B cell (primary cell): ENCODE measurements at regions not wholly inside any gene's neighbourhood (a gene's known extent, or its start where the extent isn't known, plus 50 kb on each side); places are given as distances from the start of the nearest gene placed in this dataset.
"Not testable (repeated sequence)": the region's sequence is repeated elsewhere in the genome, so short reads cannot be mapped to it uniquely, and the experiment has no call there.

Source experiments
- ATAC-seq: fragments of 200-7000 bp; cut with Tn5 transposase; one replicate; pipeline ENCODE4 v1.10.0; 2021; ENCODE audit warnings: low read depth, mild to moderate bottlenecking, moderate number of reproducible peaks, moderate library complexity
- CTCF ChIA-PET: fragments of 350-600 bp; sonication (Branson Sonifier 250); formaldehyde crosslinking; loops from one replicate; lab custom pipeline; 2021; ENCODE audit warnings: antibody characterized with exemption, inconsistent platforms; lab: Charles Lee
- POLR2A ChIA-PET: fragments of 350-600 bp; sonication (Branson Sonifier 250); formaldehyde crosslinking; loops from one replicate; lab custom pipeline; 2021; ENCODE audit warnings: antibody characterized with exemption; lab: Charles Lee
- DNase-seq: peaks from one replicate; pipeline ENCODE4 v3.0.0; 2013
- H2AFZ ChIP-seq: 2 replicates; pipeline ENCODE4 v1.6.1; 2012; ENCODE audit warnings: mild to moderate bottlenecking, low read depth, low read length; ENCODE audit not compliant: insufficient read depth, poor library complexity, severe bottlenecking
- H3K27ac ChIP-seq, 2 donors: 1 replicate in 1 of 2; 2 replicates in 1 of 2; pipeline ENCODE4 v1.5.1; 2012 to 2013; ENCODE audit warnings: low read length in 2 of 2, mild to moderate bottlenecking in 2 of 2, moderate library complexity in 1 of 2
- H3K27me3 ChIP-seq, 4 experiments: fragments of 200-600 bp in 1 of 4; sonication (generic) in 1 of 4; replicated peaks in 1 of 4; 1 replicate in 2 of 4; 2 replicates in 2 of 4; pipeline versions ENCODE4 v1.6.1 to v1.7.0; 2013 to 2016; ENCODE audit warnings: low read length in 3 of 4, mild to moderate bottlenecking in 2 of 4, mixed read lengths in 1 of 4, moderate library complexity in 1 of 4; ENCODE audit not compliant: insufficient read depth in 4 of 4, control insufficient read depth in 3 of 4; ENCODE audit errors: control extremely low read depth in 1 of 4
- H3K36me3 ChIP-seq, 2 experiments: replicated peaks in 1 of 2; 1 replicate in 1 of 2; 2 replicates in 1 of 2; pipeline versions ENCODE4 v1.6.1 to v1.7.1; 2013; ENCODE audit warnings: low read length in 1 of 2; ENCODE audit not compliant: insufficient read depth in 2 of 2, control insufficient read depth in 1 of 2; ENCODE audit errors: control extremely low read depth in 1 of 2, extremely low read depth in 1 of 2
- H3K4me1 ChIP-seq, 2 donors: fragments of 200-600 bp in 1 of 2; sonication (generic) in 1 of 2; 1 replicate in 1 of 2; 2 replicates in 1 of 2; pipeline versions ENCODE4 v1.5.1 to v1.6.1; 2013 to 2017; ENCODE audit warnings: low read length in 2 of 2; ENCODE audit not compliant: control insufficient read depth in 2 of 2, insufficient read depth in 2 of 2
- H3K4me2 ChIP-seq: replicated peaks from 2 replicates; pipeline ENCODE3; 2012; ENCODE audit warnings: mild to moderate bottlenecking, low read depth, low read length; ENCODE audit not compliant: poor library complexity, severe bottlenecking
- H3K4me3 ChIP-seq, 5 experiments: fragments of 200-600 bp in 1 of 5; sonication (generic) in 1 of 5; 1 replicate in 3 of 5; 2 replicates in 2 of 5; pipeline versions ENCODE4 v1.5.1 to v1.7.0; 2011 to 2016; ENCODE audit warnings: low read length in 4 of 5, mild to moderate bottlenecking in 4 of 5, low read depth in 2 of 5, control low read depth in 1 of 5, moderate library complexity in 1 of 5; ENCODE audit not compliant: insufficient read depth in 1 of 5; ENCODE audit errors: control extremely low read depth in 1 of 5, extremely low read depth in 1 of 5
- H3K79me2 ChIP-seq: fragments of 200-600 bp; sonication (generic); one replicate; pipeline ENCODE4 v1.6.0; 2016; ENCODE audit warnings: low read length; ENCODE audit not compliant: control insufficient read depth, insufficient read depth
- H3K9ac ChIP-seq: fragments of 200-600 bp; sonication (generic); 2 replicates; pipeline ENCODE4 v1.6.1; 2017; ENCODE audit warnings: mild to moderate bottlenecking, low read length, moderate library complexity
- H3K9me3 ChIP-seq, 3 donors: one replicate each; pipeline versions ENCODE4 v1.6.1 to v1.7.1; 2013; ENCODE audit warnings: low read length in 2 of 3; ENCODE audit not compliant: control insufficient read depth in 2 of 3, insufficient read depth in 1 of 3; ENCODE audit errors: control extremely low read depth in 1 of 3
- H4K20me1 ChIP-seq: 2 replicates; pipeline ENCODE4 v1.6.0; 2012; ENCODE audit warnings: mild to moderate bottlenecking, low read length; ENCODE audit not compliant: insufficient read depth, control insufficient read depth, poor library complexity, severe bottlenecking
- H3K27ac Mint-ChIP-seq: one replicate; pipeline ENCODE4 v1.8.0; 2021; ENCODE audit warnings: mixed read lengths
- H3K27me3 Mint-ChIP-seq: one replicate; pipeline ENCODE4 v1.8.0; 2021; ENCODE audit warnings: mixed read lengths
- H3K4me1 Mint-ChIP-seq: one replicate; pipeline ENCODE4 v1.8.0; 2021; ENCODE audit warnings: mixed read lengths
- H3K4me3 Mint-ChIP-seq: one replicate; pipeline ENCODE4 v1.8.0; 2021; ENCODE audit warnings: mixed read lengths
- H3K9me3 Mint-ChIP-seq: one replicate; pipeline ENCODE4 v1.8.0; 2022; ENCODE audit warnings: mixed read lengths; ENCODE audit not compliant: insufficient read depth
- CTCF ChIP-seq: fragments of 200-600 bp; IDR thresholded peaks from one replicate; pipeline ENCODE4 v1.8.0; 2022; ENCODE audit warnings: antibody characterized with exemption, mild to moderate bottlenecking
- EZH2 ChIP-seq: IDR thresholded peaks from 2 replicates; pipeline ENCODE4 v1.6.1; 2012; ENCODE audit warnings: borderline replicate concordance, low read depth, mild to moderate bottlenecking, moderate library complexity, low read length; ENCODE audit not compliant: insufficient read depth, poor library complexity, severe bottlenecking
- WGBS: methylation state at CpG from one replicate; pipeline ENCODE4 v1.1.5; 2013; ENCODE audit warnings: missing lambda C conversion rate; ENCODE audit not compliant: insufficient coverage; 5-methylcytosine and 5-hydroxymethylcytosine counted together
- intact Hi-C: fragments of 100-400 bp; cut with micrococcal nuclease; formaldehyde crosslinking; loops from one replicate; pipeline ENCODE4 v1.10.0; 2022

DNA sequence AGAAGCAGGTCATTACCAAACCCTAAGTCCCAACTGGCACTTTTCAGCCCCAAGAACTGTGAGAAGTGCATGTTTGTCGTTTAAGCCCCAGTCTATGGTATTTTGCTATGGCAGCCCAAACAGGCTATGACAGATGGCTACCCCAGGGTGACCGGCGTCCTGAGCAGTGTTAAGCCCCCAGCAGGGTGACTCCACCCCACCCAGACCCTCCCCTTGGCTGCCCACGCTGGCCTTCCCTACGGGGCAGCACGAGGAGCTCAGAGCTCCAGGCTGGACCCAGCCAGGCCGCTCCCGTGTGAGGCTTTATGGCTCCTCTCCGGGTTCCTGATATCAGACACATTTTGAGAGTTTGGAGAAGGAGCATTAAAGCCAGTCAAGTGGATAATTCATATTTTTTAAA, 684.0 kb downstream of the PTPRU start:
- Histone ChIP-seq H3K36me3 (no peaks in the 10 kb centered on the region), H3K4me2 (no peak overlapping the region), H3K4me3 (no peak overlapping the region), H3K9me3 (no peaks in the 10 kb centered on the region), H4K20me1 (no peaks in the 10 kb centered on the region), H3K27me3 (peaks cover 0 to 5% (median 0%) of the 10 kb centered on the region in 4 experiments), H3K4me1 (no peaks in the 10 kb centered on the region), H3K27ac (no peak overlapping the region), H2AFZ (no peak overlapping the region), H3K79me2 (no peaks in the 10 kb centered on the region), H3K9ac (no peak overlapping the region)
- no peak for ATAC-seq
- POLR2A ChIA-PET: no interaction called here
- Mint-ChIP-seq H3K27ac (no peak overlapping the region), H3K4me3 (no peak overlapping the region), H3K4me1 (no peaks in the 10 kb centered on the region), H3K9me3 (no peaks in the 10 kb centered on the region), H3K27me3 (peaks cover 8% of the 10 kb centered on the region)
- no peak for DNase-seq
- CTCF ChIA-PET: no interaction called here
- TF ChIP-seq EZH2: no peak
- no peak for TF ChIP-seq CTCF
- 86% methylated on average over 8 of the region's 9 CpGs for WGBS
- intact Hi-C loops: no loop called here

DNA sequence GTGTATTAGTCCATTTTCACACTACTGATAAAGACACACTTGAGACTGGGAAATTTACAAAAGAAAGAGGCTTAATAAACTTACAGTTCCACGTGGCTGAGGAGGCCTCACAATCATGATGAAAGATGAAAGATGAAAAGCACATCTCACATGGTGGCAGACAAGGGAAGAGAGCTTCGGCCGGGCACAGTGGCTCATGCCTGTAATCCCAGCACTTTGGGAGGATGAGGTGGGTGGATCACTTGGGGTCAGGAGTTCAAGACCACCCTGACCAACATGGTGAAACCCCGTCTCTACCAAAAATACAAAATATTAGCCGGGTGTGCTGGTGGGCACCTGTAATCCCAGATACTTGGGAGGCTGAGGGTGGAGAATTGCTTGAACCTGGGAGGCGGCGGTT, 682.7 kb downstream of the PTPRU start:
- H3K36me3 ChIP-seq, POLR2A ChIA-PET, H2AFZ ChIP-seq, H3K27ac ChIP-seq, H3K4me3 Mint-ChIP-seq, CTCF ChIA-PET, H4K20me1 ChIP-seq, ATAC-seq, H3K4me1 ChIP-seq, H3K79me2 ChIP-seq, intact Hi-C loops, H3K27me3 ChIP-seq, H3K27me3 Mint-ChIP-seq, DNase-seq, H3K9ac ChIP-seq, H3K27ac Mint-ChIP-seq, H3K9me3 Mint-ChIP-seq, H3K4me1 Mint-ChIP-seq, H3K9me3 ChIP-seq, H3K4me3 ChIP-seq, H3K4me2 ChIP-seq: not testable (repeated sequence)
- WGBS: no CpG with 5 or more reads among the region's 7 CpGs
